GM13976 (cell line): ENCODE measurements at regions not wholly inside any gene's neighbourhood (a gene's known extent, or its start where the extent isn't known, plus 50 kb on each side); places are given as distances from the start of the nearest gene placed in this dataset.

ENCODE experiments used
- DNase-seq: peaks from one replicate; pipeline ENCODE4 v3.0.0; 2012; ENCODE audit warnings: low spot score
- CTCF ChIP-seq: IDR thresholded peaks from 2 replicates; pipeline ENCODE4 v1.5.1; 2012; ENCODE audit warnings: borderline replicate concordance, mild to moderate bottlenecking; ENCODE audit not compliant: insufficient read depth; ENCODE audit errors: extremely low read depth, missing control alignments, control extremely low read depth
- in situ Hi-C: fragments of 300-500 bp; cut with MboI; formaldehyde crosslinking; loops from one replicate; pipeline ENCODE4 v1.12.0; 2022; ENCODE audit warnings: low sequenced_read_pairs, mixed read lengths, inconsistent platforms; ENCODE audit not compliant: unreplicated experiment

- TF ChIP-seq CTCF: no peak
- in situ Hi-C loops: no loop called here
- DNase-seq: no peak
Observed at GRCh38 chr12:116628989-116629388, 69.8 kb downstream of the MAP1LC3B2 start.

GRCh38 chr12:116628450-116628793 lies 69.2 kb downstream of the MAP1LC3B2 start:
- in situ Hi-C loops: no loop called here
- DNase-seq: no peak
- TF ChIP-seq CTCF: no peak
